H1 (cell line): ENCODE measurements at regions not wholly inside any gene's neighbourhood (a gene's known extent, or its start where the extent isn't known, plus 50 kb on each side); places are given as distances from the start of the nearest gene placed in this dataset.

ENCODE experiments used
- CTCF ChIA-PET: fragments of 300-600 bp; sonication (Branson Sonifier 250); formaldehyde crosslinking; loops from one replicate; lab custom pipeline; 2021; ENCODE audit not compliant: partially characterized antibody; lab: Charles Lee
- POLR2A ChIA-PET: fragments of 300-600 bp; sonication (Branson Sonifier 250); formaldehyde crosslinking; loops from one replicate; lab custom pipeline; 2021; ENCODE audit warnings: inconsistent platforms; ENCODE audit not compliant: partially characterized antibody; lab: Charles Lee
- DNase-seq, 2 experiments: peaks; one replicate each; pipeline versions ENCODE4 v3.0.0 to v3.0.0-alpha.2; 2010 to 2022; ENCODE audit warnings: low spot score in 2 of 2, low read depth in 1 of 2, mixed read lengths in 1 of 2
- FAIRE-seq: peaks from 2 replicates; lab custom pipeline; 2011; peaks lifted over from hg19 to GRCh38; lab: Jason Lieb, UNC
- H2AFZ ChIP-seq: 2 replicates; pipeline ENCODE4 v1.8.1; 2012; ENCODE audit warnings: low read length, inconsistent platforms
- H2AK5ac ChIP-seq: 2 replicates; pipeline ENCODE4 v1.6.1; 2013; ENCODE audit warnings: low read depth, low read length
- H2BK120ac ChIP-seq: replicated peaks from 2 replicates; pipeline ENCODE3; 2013; ENCODE audit warnings: low read depth, low read length, inconsistent platforms
- H2BK12ac ChIP-seq: 2 replicates; pipeline ENCODE4 v1.6.1; 2013; ENCODE audit warnings: low read depth, low read length
- H2BK15ac ChIP-seq: 2 replicates; pipeline ENCODE4 v1.6.1; 2013; ENCODE audit warnings: low read length
- H2BK20ac ChIP-seq: 2 replicates; pipeline ENCODE4 v1.6.1; 2013; ENCODE audit warnings: low read length
- H2BK5ac ChIP-seq: 2 replicates; pipeline ENCODE4 v1.6.1; 2013; ENCODE audit warnings: low read depth, low read length
- H3K14ac ChIP-seq: 2 replicates; pipeline ENCODE4 v1.6.1; 2013; ENCODE audit warnings: inconsistent platforms; ENCODE audit not compliant: insufficient read length
- H3K18ac ChIP-seq: 2 replicates; pipeline ENCODE4 v1.6.1; 2013; ENCODE audit warnings: low read length; ENCODE audit errors: extremely low read depth
- H3K23ac ChIP-seq: 2 replicates; pipeline ENCODE4 v1.6.1; 2013; ENCODE audit warnings: inconsistent platforms; ENCODE audit not compliant: insufficient read length
- H3K23me2 ChIP-seq: 2 replicates; pipeline ENCODE4 v1.6.1; 2013; ENCODE audit warnings: low read depth, low read length
- H3K27ac ChIP-seq: 2 replicates; pipeline ENCODE4 v1.6.1; 2011; ENCODE audit warnings: low read depth, low read length, inconsistent platforms
- H3K27me3 ChIP-seq, 4 experiments: replicated peaks in 1 of 4; 1 replicate in 1 of 4; 2 replicates in 3 of 4; pipeline versions ENCODE4 v1.6.1 to v1.8.1; 2011 to 2013; ENCODE audit warnings: low read length in 3 of 4, mild to moderate bottlenecking in 3 of 4, inconsistent platforms in 2 of 4, mixed read lengths in 2 of 4, moderate library complexity in 1 of 4; ENCODE audit not compliant: control insufficient read depth in 3 of 4, insufficient read depth in 3 of 4; ENCODE audit errors: extremely low read depth in 1 of 4
- H3K36me3 ChIP-seq, 4 experiments: 2 replicates each; pipeline versions ENCODE4 v1.6.1 to v1.8.1; 2011 to 2013; ENCODE audit warnings: mild to moderate bottlenecking in 4 of 4, low read length in 3 of 4, moderate library complexity in 2 of 4, control low read depth in 1 of 4, inconsistent platforms in 1 of 4; ENCODE audit not compliant: insufficient read depth in 4 of 4, control insufficient read depth in 2 of 4
- H3K4ac ChIP-seq: replicated peaks from 2 replicates; pipeline ENCODE3; 2013; ENCODE audit warnings: low read length, low read depth, mixed read lengths, inconsistent platforms; ENCODE audit not compliant: insufficient read length
- H3K4me1 ChIP-seq, 4 experiments: replicated peaks in 1 of 4; 1 replicate in 1 of 4; 2 replicates in 3 of 4; pipeline versions ENCODE4 v1.6.1 to v1.8.1; 2011 to 2013; ENCODE audit warnings: low read length in 3 of 4, inconsistent platforms in 2 of 4, mixed read lengths in 1 of 4; ENCODE audit not compliant: insufficient read depth in 4 of 4, control insufficient read depth in 3 of 4
- H3K4me2 ChIP-seq, 2 experiments: 2 replicates each; pipeline versions ENCODE4 v1.6.1 to v1.8.1; 2011 to 2013; ENCODE audit warnings: low read depth in 2 of 2, low read length in 2 of 2, control low read depth in 1 of 2, inconsistent platforms in 1 of 2, mild to moderate bottlenecking in 1 of 2; ENCODE audit not compliant: insufficient read depth in 1 of 2
- H3K4me3 ChIP-seq, 4 experiments: fragments of 200-600, 300-600 bp in 1 of 4; sonication (generic), shearing (Covaris generic), sonication (Bioruptor Twin) in 1 of 4; 2 replicates each; pipeline versions ENCODE4 v1.5.1 to v1.8.1; 2011 to 2016; ENCODE audit warnings: low read length in 4 of 4, low read depth in 3 of 4, control low read depth in 2 of 4, inconsistent platforms in 2 of 4, mild to moderate bottlenecking in 2 of 4, mixed read lengths in 1 of 4, moderate library complexity in 1 of 4; ENCODE audit not compliant: insufficient read depth in 2 of 4; ENCODE audit errors: extremely low read depth in 1 of 4
- H3K56ac ChIP-seq: replicated peaks from 2 replicates; pipeline ENCODE3; 2013; ENCODE audit warnings: low read depth, mild to moderate bottlenecking, mixed read lengths, low read length, inconsistent platforms; ENCODE audit not compliant: insufficient read length
- H3K79me1 ChIP-seq: 2 replicates; pipeline ENCODE4 v1.6.1; 2013; ENCODE audit warnings: low read depth, low read length, control low read depth
- H3K79me2 ChIP-seq, 2 experiments: 2 replicates each; pipeline versions ENCODE4 v1.6.1 to v1.8.1; 2012 to 2013; ENCODE audit warnings: low read length in 2 of 2, mild to moderate bottlenecking in 2 of 2, inconsistent platforms in 1 of 2; ENCODE audit not compliant: insufficient read depth in 2 of 2, control insufficient read depth in 1 of 2
- H3K9ac ChIP-seq, 4 experiments: replicated peaks in 1 of 4; 1 replicate in 1 of 4; 2 replicates in 3 of 4; pipeline versions ENCODE4 v1.6.1 to v1.8.1; 2011 to 2013; ENCODE audit warnings: low read depth in 3 of 4, low read length in 3 of 4, control low read depth in 2 of 4, mild to moderate bottlenecking in 2 of 4, moderate library complexity in 2 of 4, inconsistent platforms in 1 of 4; ENCODE audit errors: extremely low read depth in 1 of 4
- H3K9me3 ChIP-seq, 2 experiments: 2 replicates each; pipeline versions ENCODE4 v1.6.1 to v1.8.1; 2012 to 2013; ENCODE audit warnings: mild to moderate bottlenecking in 2 of 2, moderate library complexity in 2 of 2, control low read depth in 1 of 2, inconsistent platforms in 1 of 2, low read depth in 1 of 2, low read length in 1 of 2, mixed read lengths in 1 of 2; ENCODE audit not compliant: insufficient read depth in 2 of 2
- H4K20me1 ChIP-seq, 2 experiments: replicated peaks in 1 of 2; 2 replicates each; pipeline versions ENCODE3 to v1.8.1; 2011 to 2013; ENCODE audit warnings: inconsistent platforms in 2 of 2, low read length in 2 of 2, mild to moderate bottlenecking in 1 of 2; ENCODE audit not compliant: insufficient read depth in 2 of 2, control insufficient read depth in 1 of 2
- H4K5ac ChIP-seq: 2 replicates; pipeline ENCODE4 v1.6.1; 2013; ENCODE audit warnings: low read length, low read depth, mixed read lengths, inconsistent platforms; ENCODE audit not compliant: insufficient read length
- H4K8ac ChIP-seq: 2 replicates; pipeline ENCODE4 v1.8.0; 2013; ENCODE audit warnings: mild to moderate bottlenecking, moderate library complexity, low read length, inconsistent platforms; ENCODE audit not compliant: insufficient read depth; ENCODE audit errors: extremely low read depth
- H4K91ac ChIP-seq: replicated peaks from 2 replicates; pipeline ENCODE3; 2013; ENCODE audit warnings: low read length, mixed read lengths, inconsistent platforms; ENCODE audit not compliant: insufficient read length
- BCL11A ChIP-seq, 2 experiments: IDR thresholded peaks; one replicate each; pipeline ENCODE4 v1.6.1; 2011; ENCODE audit warnings: low read depth in 2 of 2, low read length in 2 of 2, mild to moderate bottlenecking in 2 of 2
- EP300 ChIP-seq, 2 experiments: IDR thresholded peaks; 1 replicate in 1 of 2; 2 replicates in 1 of 2; pipeline ENCODE4 v1.6.1; 2011 to 2012; ENCODE audit warnings: low read depth in 2 of 2, low read length in 2 of 2, mild to moderate bottlenecking in 2 of 2, borderline replicate concordance in 1 of 2, inconsistent platforms in 1 of 2, moderate library complexity in 1 of 2
- GABPA ChIP-seq: IDR thresholded peaks from 2 replicates; pipeline ENCODE4 v1.6.1; 2011; ENCODE audit warnings: mild to moderate bottlenecking, low read length, moderate library complexity, borderline replicate concordance; ENCODE audit not compliant: insufficient read depth
- JUND ChIP-seq: IDR thresholded peaks from 2 replicates; pipeline ENCODE4 v1.6.1; 2011; ENCODE audit warnings: mild to moderate bottlenecking, improper control_type of control experiment, low read length
- KDM5A ChIP-seq: fragments of 200-600 bp; IDR thresholded peaks from 2 replicates; pipeline ENCODE4 v1.7.1; 2012; ENCODE audit warnings: mild to moderate bottlenecking, low read length, inconsistent platforms, mixed read lengths
- POLR2AphosphoS5 ChIP-seq: IDR thresholded peaks from 2 replicates; pipeline ENCODE4 v1.6.1; 2011; ENCODE audit warnings: low read depth, low read length
- RAD21 ChIP-seq, 2 experiments: IDR thresholded peaks in 1 of 2; conservative IDR thresholded peaks in 1 of 2; 2 replicates each; pipeline ENCODE4 v1.6.1; 2011; ENCODE audit warnings: low read depth in 2 of 2, low read length in 2 of 2, improper control_type of control experiment in 1 of 2, inconsistent platforms in 1 of 2, mild to moderate bottlenecking in 1 of 2, moderate library complexity in 1 of 2
- RFX5 ChIP-seq: IDR thresholded peaks from 2 replicates; pipeline ENCODE4 v1.6.1; 2011; ENCODE audit warnings: low read depth, low read length, improper control_type of control experiment, borderline replicate concordance
- RNF2 ChIP-seq: fragments of 200-900, 300-1000 bp; sonication (generic); IDR thresholded peaks from 2 replicates; pipeline ENCODE4 v1.7.1; 2016; ENCODE audit warnings: borderline replicate concordance, low read depth, mild to moderate bottlenecking, antibody characterized with exemption, low read length; ENCODE audit not compliant: poor library complexity, severe bottlenecking; ENCODE audit errors: missing control alignments
- SRF ChIP-seq: IDR thresholded peaks from 2 replicates; pipeline ENCODE4 v1.6.1; 2011; ENCODE audit warnings: mild to moderate bottlenecking, low read depth, low read length, moderate library complexity
- SUZ12 ChIP-seq: fragments of 200-600 bp; sonication (generic); IDR thresholded peaks from 2 replicates; pipeline ENCODE4 v1.6.1; 2012; ENCODE audit warnings: mild to moderate bottlenecking, inconsistent platforms, low read length, moderate library complexity, mixed read lengths
- TAF1 ChIP-seq: IDR thresholded peaks from 2 replicates; pipeline ENCODE4 v1.6.1; 2011; ENCODE audit warnings: mild to moderate bottlenecking, low read depth, low read length
- TAF7 ChIP-seq: optimal IDR thresholded peaks from 2 replicates; pipeline ENCODE3; 2011; ENCODE audit warnings: low read depth, mild to moderate bottlenecking, inconsistent platforms, low read length, moderate library complexity, borderline replicate concordance

DNA sequence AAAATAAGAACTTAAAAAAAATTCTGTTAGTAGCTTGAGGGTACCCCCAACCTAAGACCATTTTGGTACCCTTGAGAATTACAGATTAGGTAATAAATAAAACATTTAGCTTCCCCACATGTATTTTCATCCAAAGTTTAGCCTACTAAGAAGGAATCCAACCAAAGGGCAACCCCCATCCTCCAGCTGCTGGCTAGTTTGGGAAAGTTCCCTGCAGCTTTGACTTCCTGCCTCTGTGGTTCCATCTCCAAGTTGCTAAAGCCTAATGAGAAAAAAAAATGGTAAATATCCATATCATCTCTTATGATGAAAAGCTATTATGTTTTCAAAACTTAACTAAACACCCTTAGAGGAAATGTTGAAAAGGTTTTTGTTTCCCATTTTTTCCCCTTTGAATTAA, 547.2 kb downstream of the ANKRD7 start:
- TF ChIP-seq SUZ12 (no peak), RNF2 (no peak), POLR2AphosphoS5 (no peak), BCL11A (IDR thresholded peaks at IDR 0.05; ENCODE audit: low read depth in 2 of 2, low read length in 2 of 2) (no peak), SRF (no peak), KDM5A (no peak), JUND (no peak), EP300 (IDR thresholded peaks at IDR 0.05; ENCODE audit: borderline replicate concordance in 1 of 2, low read depth in 2 of 2, low read length in 2 of 2) (no peak), RFX5 (no peak), GABPA (no peak), TAF7 (no peak), TAF1 (no peak), RAD21 (IDR thresholded peaks at IDR 0.05 in 1 of 2, conservative IDR thresholded peaks at IDR 0.05 in 1 of 2; ENCODE audit: low read depth in 2 of 2, low read length in 2 of 2) (no peak)
- POLR2A ChIA-PET: no interaction called here
- no peak for FAIRE-seq

More for the DNA sequence above, 547.2 kb downstream of the ANKRD7 start:
- Histone ChIP-seq H2BK15ac (no peak overlapping the region), H2BK120ac (no peak overlapping the region), H4K8ac (no peak overlapping the region), H3K4ac (no peak overlapping the region), H3K4me2 (no peak overlapping the region), H3K4me1 (peaks cover 0 to 5% (median 0%) of the 10 kb centered on the region in 4 experiments; a peak in 2 of 7 replicates), H3K9me3 (no peaks in the 10 kb centered on the region), H4K91ac (no peak overlapping the region), H3K9ac (no peak overlapping the region), H3K18ac (no peak overlapping the region), H3K14ac (no peak overlapping the region), H3K23ac (no peak overlapping the region), H3K27ac (no peak overlapping the region), H3K23me2 (no peaks in the 10 kb centered on the region), H2BK20ac (no peak overlapping the region), H3K79me1 (no peaks in the 10 kb centered on the region), H3K36me3 (no peaks in the 10 kb centered on the region), H2BK12ac (no peak overlapping the region), H3K56ac (no peak overlapping the region), H3K79me2 (no peaks in the 10 kb centered on the region), H4K5ac (no peak overlapping the region), H4K20me1 (no peaks in the 10 kb centered on the region), H2AK5ac (no peak overlapping the region), H2BK5ac (no peak overlapping the region), H3K4me3 (no peak overlapping the region), H2AFZ (no peak overlapping the region), H3K27me3 (no peaks in the 10 kb centered on the region)
- no peak for DNase-seq
- CTCF ChIA-PET: no interaction called here
